ENCODE measurements at regions not wholly inside any gene's neighbourhood (a gene's known extent, or its start where the extent isn't known, plus 50 kb on each side); places are given as distances from the start of the nearest gene placed in this dataset.

- H3K4me3 Mint-ChIP-seq, result no peak overlapping the region
- ChIA-PET CTCF (no interaction called here), POLR2A (no interaction called here)
- no peak overlapping the region for H3K4me3 ChIP-seq (ENCODE audit: low read length)
- H3K36me3 Mint-ChIP-seq, result no peaks in the 10 kb centered on the region
- H3K36me3 ChIP-seq (ENCODE audit: control insufficient read depth in 2 of 3, insufficient read depth in 3 of 3, low read length in 3 of 3), result no peaks in the 10 kb centered on the region
- peaks cover 1 to 27% (median 10%) of the 10 kb centered on the region in 11 donors for H3K9me3 Mint-ChIP-seq
- no peaks in the 10 kb centered on the region for H3K4me1 ChIP-seq (ENCODE audit: control insufficient read depth in 2 of 2, insufficient read depth in 2 of 2, low read length in 2 of 2)
- H3K27ac ChIP-seq (ENCODE audit: low read depth, low read length), result no peak overlapping the region
- H3K27ac Mint-ChIP-seq, result no peak overlapping the region
- H3K27me3 Mint-ChIP-seq, result no peaks in the 10 kb centered on the region
- H3K9me3 ChIP-seq (ENCODE audit: control insufficient read depth in 2 of 3, low read length in 3 of 3), result no peaks in the 10 kb centered on the region
- H3K4me1 Mint-ChIP-seq, result no peaks in the 10 kb centered on the region
- DNase-seq (no peak), ATAC-seq (no peak)
- intact Hi-C loops (cut with micrococcal nuclease), result no loop called here
- no peaks in the 10 kb centered on the region for H3K27me3 ChIP-seq (ENCODE audit: control insufficient read depth in 2 of 2, insufficient read depth in 2 of 2, low read length in 2 of 2)
These were observed 496.4 kb downstream of the FOXG1 start for GRCh38 chr14:29262979-29263378.

GRCh38 chr14:29264865-29265264, 498.3 kb downstream of the FOXG1 start:
- no peaks in the 10 kb centered on the region for H3K4me1 Mint-ChIP-seq
- no peak overlapping the region for H3K27ac Mint-ChIP-seq
- intact Hi-C loops (cut with micrococcal nuclease), result no loop called here
- no peak overlapping the region for H3K27ac ChIP-seq (ENCODE audit: low read depth, low read length)
- no peaks in the 10 kb centered on the region for H3K36me3 ChIP-seq (ENCODE audit: control insufficient read depth in 2 of 3, insufficient read depth in 3 of 3, low read length in 3 of 3)
- no peaks in the 10 kb centered on the region for H3K9me3 ChIP-seq (ENCODE audit: control insufficient read depth in 2 of 3, low read length in 3 of 3)
- DNase-seq (no peak), ATAC-seq (no peak)
- H3K4me3 Mint-ChIP-seq, result no peak overlapping the region
- no peaks in the 10 kb centered on the region for H3K4me1 ChIP-seq (ENCODE audit: control insufficient read depth in 2 of 2, insufficient read depth in 2 of 2, low read length in 2 of 2)
- POLR2A ChIA-PET, result no interaction called here
- no peaks in the 10 kb centered on the region for H3K27me3 ChIP-seq (ENCODE audit: control insufficient read depth in 2 of 2, insufficient read depth in 2 of 2, low read length in 2 of 2)
- no peaks in the 10 kb centered on the region for H3K36me3 Mint-ChIP-seq
- no peaks in the 10 kb centered on the region for H3K27me3 Mint-ChIP-seq
- H3K4me3 ChIP-seq (ENCODE audit: low read length), result no peak overlapping the region
- CTCF ChIA-PET, result no interaction called here
- H3K9me3 Mint-ChIP-seq, result peaks cover 1 to 27% (median 10%) of the 10 kb centered on the region in 11 donors

GRCh38 chr14:29265852-29266251, 499.3 kb downstream of the FOXG1 start:
- no peak overlapping the region for H3K4me3 Mint-ChIP-seq
- ChIA-PET POLR2A (no interaction called here), CTCF (no interaction called here)
- ATAC-seq (no peak), DNase-seq (no peak)
- no peaks in the 10 kb centered on the region for H3K36me3 Mint-ChIP-seq
- Histone ChIP-seq H3K4me1 (ENCODE audit: control insufficient read depth in 2 of 2, insufficient read depth in 2 of 2, low read length in 2 of 2) (no peaks in the 10 kb centered on the region), H3K4me3 (ENCODE audit: low read length) (no peak overlapping the region), H3K9me3 (ENCODE audit: control insufficient read depth in 2 of 3, low read length in 3 of 3) (no peaks in the 10 kb centered on the region), H3K27ac (ENCODE audit: low read depth, low read length) (no peak overlapping the region), H3K27me3 (ENCODE audit: control insufficient read depth in 2 of 2, insufficient read depth in 2 of 2, low read length in 2 of 2) (no peaks in the 10 kb centered on the region), H3K36me3 (ENCODE audit: control insufficient read depth in 2 of 3, insufficient read depth in 3 of 3, low read length in 3 of 3) (no peaks in the 10 kb centered on the region)
- no peaks in the 10 kb centered on the region for H3K4me1 Mint-ChIP-seq
- intact Hi-C loops (cut with micrococcal nuclease), result no loop called here
- H3K27me3 Mint-ChIP-seq, result no peaks in the 10 kb centered on the region
- peaks cover 3 to 23% (median 11%) of the 10 kb centered on the region in 11 donors for H3K9me3 Mint-ChIP-seq
- H3K27ac Mint-ChIP-seq, result no peak overlapping the region

- H3K4me3 Mint-ChIP-seq, result no peak overlapping the region
- Histone ChIP-seq H3K4me3 (ENCODE audit: low read length) (no peak overlapping the region), H3K9me3 (ENCODE audit: control insufficient read depth in 2 of 3, low read length in 3 of 3) (no peaks in the 10 kb centered on the region), H3K27me3 (ENCODE audit: control insufficient read depth in 2 of 2, insufficient read depth in 2 of 2, low read length in 2 of 2) (no peaks in the 10 kb centered on the region), H3K27ac (ENCODE audit: low read depth, low read length) (no peak overlapping the region), H3K36me3 (ENCODE audit: control insufficient read depth in 2 of 3, insufficient read depth in 3 of 3, low read length in 3 of 3) (no peaks in the 10 kb centered on the region), H3K4me1 (ENCODE audit: control insufficient read depth in 2 of 2, insufficient read depth in 2 of 2, low read length in 2 of 2) (no peaks in the 10 kb centered on the region)
- no peak for DNase-seq
- ChIA-PET POLR2A (no interaction called here), CTCF (no interaction called here)
- H3K36me3 Mint-ChIP-seq, result no peaks in the 10 kb centered on the region
- intact Hi-C loops (cut with micrococcal nuclease), result no loop called here
- ATAC-seq, result no peak
- H3K27me3 Mint-ChIP-seq, result no peaks in the 10 kb centered on the region
- no peaks in the 10 kb centered on the region for H3K4me1 Mint-ChIP-seq
- no peak overlapping the region for H3K27ac Mint-ChIP-seq
- peaks cover 1 to 12% (median 7%) of the 10 kb centered on the region in 11 donors for H3K9me3 Mint-ChIP-seq
These were observed 505.1 kb downstream of the FOXG1 start for GRCh38 chr14:29271669-29272068.

GRCh38 chr14:29273513-29273912, 506.9 kb downstream of the FOXG1 start:
- H3K9me3 ChIP-seq (ENCODE audit: control insufficient read depth in 2 of 3, low read length in 3 of 3), result no peaks in the 10 kb centered on the region
- Mint-ChIP-seq H3K27me3 (no peaks in the 10 kb centered on the region), H3K27ac (no peak overlapping the region), H3K9me3 (peaks cover 0 to 12% (median 4%) of the 10 kb centered on the region in 11 donors), H3K36me3 (no peaks in the 10 kb centered on the region), H3K4me3 (no peak overlapping the region), H3K4me1 (no peaks in the 10 kb centered on the region)
- H3K27me3 ChIP-seq (ENCODE audit: control insufficient read depth in 2 of 2, insufficient read depth in 2 of 2, low read length in 2 of 2), result no peaks in the 10 kb centered on the region
- H3K27ac ChIP-seq (ENCODE audit: low read depth, low read length), result no peak overlapping the region
- ChIA-PET POLR2A (no interaction called here), CTCF (no interaction called here)
- H3K4me1 ChIP-seq (ENCODE audit: control insufficient read depth in 2 of 2, insufficient read depth in 2 of 2, low read length in 2 of 2), result no peaks in the 10 kb centered on the region
- intact Hi-C loops (cut with micrococcal nuclease), result no loop called here
- DNase-seq, result no peak
- no peak for ATAC-seq
- no peaks in the 10 kb centered on the region for H3K36me3 ChIP-seq (ENCODE audit: control insufficient read depth in 2 of 3, insufficient read depth in 3 of 3, low read length in 3 of 3)
- no peak overlapping the region for H3K4me3 ChIP-seq (ENCODE audit: low read length)

GRCh38 chr14:29274890-29275596, 508.5 kb downstream of the FOXG1 start:
- Histone ChIP-seq H3K36me3 (ENCODE audit: control insufficient read depth in 2 of 3, insufficient read depth in 3 of 3, low read length in 3 of 3) (no peaks in the 10 kb centered on the region), H3K9me3 (ENCODE audit: control insufficient read depth in 2 of 3, low read length in 3 of 3) (no peaks in the 10 kb centered on the region), H3K4me3 (ENCODE audit: low read length) (no peak overlapping the region), H3K4me1 (ENCODE audit: control insufficient read depth in 2 of 2, insufficient read depth in 2 of 2, low read length in 2 of 2) (no peaks in the 10 kb centered on the region), H3K27me3 (ENCODE audit: control insufficient read depth in 2 of 2, insufficient read depth in 2 of 2, low read length in 2 of 2) (no peaks in the 10 kb centered on the region), H3K27ac (ENCODE audit: low read depth, low read length) (no peak overlapping the region)
- POLR2A ChIA-PET, result no interaction called here
- ATAC-seq, result no peak
- no peaks in the 10 kb centered on the region for H3K36me3 Mint-ChIP-seq
- no peaks in the 10 kb centered on the region for H3K27me3 Mint-ChIP-seq
- no peaks in the 10 kb centered on the region for H3K4me1 Mint-ChIP-seq
- DNase-seq, result no peak
- CTCF ChIA-PET, result no interaction called here
- H3K27ac Mint-ChIP-seq, result no peak overlapping the region
- intact Hi-C loops (cut with micrococcal nuclease), result no loop called here
- H3K4me3 Mint-ChIP-seq, result no peak overlapping the region
- peaks cover 0 to 15% (median 4%) of the 10 kb centered on the region in 11 donors for H3K9me3 Mint-ChIP-seq
